ENCODE measurements at regions not wholly inside any gene's neighbourhood (a gene's known extent, or its start where the extent isn't known, plus 50 kb on each side); places are given as distances from the start of the nearest gene placed in this dataset.
A peak's percentile ranks its signal among the peaks of the same experiment; 100 is the strongest.

DNA sequence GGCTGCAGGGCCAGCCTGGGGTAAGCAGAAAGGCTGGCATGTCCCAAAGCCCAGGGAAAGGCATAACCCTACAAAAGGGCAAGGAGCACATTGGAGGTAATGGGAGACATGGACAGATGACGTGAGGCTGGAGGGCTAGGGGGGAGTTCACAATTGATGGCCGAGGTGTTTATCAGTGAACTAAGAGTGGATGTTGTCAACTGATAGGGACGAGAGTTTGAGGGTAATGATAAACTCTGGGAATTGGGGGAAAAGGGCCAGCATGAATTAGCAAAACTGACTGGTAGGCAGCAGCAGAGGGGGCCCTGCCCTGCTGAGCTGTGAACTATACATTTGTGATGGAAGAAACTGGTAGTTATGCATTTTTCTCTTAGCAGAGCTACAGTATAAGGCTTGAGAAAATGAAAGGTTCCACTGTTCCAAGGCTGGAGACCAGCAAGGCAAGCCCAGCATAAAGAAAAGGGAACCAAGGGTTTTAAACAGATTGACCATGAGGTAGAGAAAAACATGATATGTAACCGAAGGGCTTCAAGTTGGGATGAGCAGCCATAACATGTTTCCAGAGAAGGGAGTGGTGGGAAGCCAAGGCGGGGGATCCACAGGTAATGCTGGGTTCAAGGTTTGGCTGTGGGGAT lies 98.1 kb upstream of the MLN start:
- Histone ChIP-seq H3K36me3 (ENCODE audit: control insufficient read depth in 3 of 3, insufficient read depth in 2 of 3, low read depth in 1 of 3, low read length in 3 of 3) (no peaks in the 10 kb centered on the region), H3K27me3 (ENCODE audit: control insufficient read depth in 3 of 3, insufficient read depth in 3 of 3, low read length in 3 of 3) (no peaks in the 10 kb centered on the region), H3K9me3 (ENCODE audit: control insufficient read depth in 2 of 2, insufficient read depth in 1 of 2, low read depth in 1 of 2, low read length in 1 of 2) (no peaks in the 10 kb centered on the region), H3K27ac (ENCODE audit: low read depth in 1 of 3, low read length in 2 of 3) (no peak overlapping the region), H3K4me3 (ENCODE audit: low read depth in 1 of 3, low read length in 3 of 3) (no peak overlapping the region), H3K4me1 (ENCODE audit: control insufficient read depth in 3 of 3, insufficient read depth in 2 of 3, low read depth in 1 of 3, low read length in 2 of 3) (peaks cover 0 to 28% (median 5%) of the 10 kb centered on the region in 3 donors)
- whole genome bisulfite sequencing, 3 donors, result 85 to 91% (median 88%) methylated on average over 5 of the region's 5 CpGs
- no peak for FAIRE-seq
- DNase-seq, result no peak

DNA sequence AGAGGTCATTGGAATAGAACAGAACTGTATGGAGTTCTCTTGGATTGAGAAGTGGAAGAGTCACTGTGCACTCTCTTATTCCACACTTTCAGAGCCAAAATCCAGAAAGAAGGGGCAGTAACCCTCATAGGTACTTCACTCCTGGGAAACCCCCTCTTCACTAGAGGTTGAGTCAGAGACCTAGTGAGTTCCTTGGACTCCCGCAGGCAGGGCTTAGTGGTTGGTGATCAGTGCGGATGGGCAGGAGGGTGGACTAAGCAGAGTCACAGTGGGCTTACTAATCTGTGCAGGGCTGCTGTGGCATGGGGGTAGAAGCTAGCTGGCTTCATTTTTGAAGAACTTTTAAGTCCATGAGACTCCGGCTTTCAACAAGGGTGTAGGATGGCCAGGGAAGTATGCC lies 95.0 kb upstream of the MLN start:
- Histone ChIP-seq H3K4me3 (ENCODE audit: low read depth in 1 of 3, low read length in 3 of 3) (no peak overlapping the region), H3K27ac (ENCODE audit: low read depth in 1 of 3, low read length in 2 of 3) (no peak overlapping the region), H3K4me1 (ENCODE audit: control insufficient read depth in 3 of 3, insufficient read depth in 2 of 3, low read depth in 1 of 3, low read length in 2 of 3) (peaks cover 0 to 12% (median 0%) of the 10 kb centered on the region in 3 donors), H3K27me3 (ENCODE audit: control insufficient read depth in 3 of 3, insufficient read depth in 3 of 3, low read length in 3 of 3) (no peaks in the 10 kb centered on the region), H3K9me3 (ENCODE audit: control insufficient read depth in 2 of 2, insufficient read depth in 1 of 2, low read depth in 1 of 2, low read length in 1 of 2) (no peaks in the 10 kb centered on the region), H3K36me3 (ENCODE audit: control insufficient read depth in 3 of 3, insufficient read depth in 2 of 3, low read depth in 1 of 3, low read length in 3 of 3) (no peaks in the 10 kb centered on the region)
- FAIRE-seq (no peak), DNase-seq (no peak)
- WGBS, 3 donors, result 58 to 67% (median 63%) methylated on average over 3 of the region's 3 CpGs

- FAIRE-seq (no peak), DNase-seq (peak in 1 of 2 donors; percentile 22)
- WGBS, 3 donors, result 49 to 63% (median 55%) methylated on average over 2 of the region's 2 CpGs
These were observed 93.5 kb upstream of the MLN start for GRCh38 chr6:33897189-33897780.

DNA sequence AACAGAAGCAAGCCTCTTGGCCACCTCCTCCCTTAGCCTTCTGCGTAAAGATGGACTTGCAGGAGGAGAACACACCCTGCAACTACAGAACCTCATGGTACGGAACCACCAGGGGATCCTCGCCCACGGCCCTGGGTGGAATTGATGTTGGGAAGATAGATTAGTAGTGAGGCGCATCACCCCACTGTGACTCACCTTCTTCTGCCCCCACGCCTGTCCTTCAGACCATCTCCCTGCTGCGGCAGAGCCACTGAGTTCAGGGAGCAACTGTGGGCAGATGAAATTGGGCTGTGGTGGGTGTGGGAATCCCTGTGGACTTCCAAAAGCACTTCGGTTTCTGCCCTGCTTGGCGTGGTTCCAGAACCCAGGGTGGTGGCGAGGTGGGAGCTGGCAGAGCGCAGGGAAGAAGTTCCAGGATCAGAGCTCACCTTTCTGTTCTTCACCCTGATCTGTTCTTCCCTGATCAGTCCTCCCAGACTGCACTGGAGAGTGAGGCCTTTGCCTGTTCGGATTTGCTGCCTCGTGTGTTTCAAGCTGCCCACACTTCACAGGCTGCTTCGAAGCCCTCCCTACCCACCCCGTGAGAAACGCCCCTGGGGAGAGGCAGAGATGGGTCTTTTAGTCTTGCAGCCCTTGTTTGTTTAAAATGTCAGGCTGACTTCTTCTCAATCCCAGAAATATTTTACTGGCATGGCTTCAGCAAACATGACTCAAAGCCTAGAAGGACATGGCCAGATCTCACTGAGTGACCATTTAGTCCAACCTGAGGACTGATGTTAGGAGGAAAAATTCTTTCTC lies 92.8 kb upstream of the MLN start:
- FAIRE-seq, result no peak
- no peaks in the 10 kb centered on the region for H3K36me3 ChIP-seq (ENCODE audit: control insufficient read depth in 3 of 3, insufficient read depth in 2 of 3, low read depth in 1 of 3, low read length in 3 of 3)
- 63 to 71% (median 69%) methylated on average over 16 of the region's 16 CpGs for WGBS, 3 donors

More at GRCh38 chr6:33897189-33897780, 93.5 kb upstream of the MLN start:
- Histone ChIP-seq H3K4me1 (ENCODE audit: control insufficient read depth in 3 of 3, insufficient read depth in 2 of 3, low read depth in 1 of 3, low read length in 2 of 3) (peaks cover 0 to 11% (median 0%) of the 10 kb centered on the region in 3 donors), H3K36me3 (ENCODE audit: control insufficient read depth in 3 of 3, insufficient read depth in 2 of 3, low read depth in 1 of 3, low read length in 3 of 3) (no peaks in the 10 kb centered on the region), H3K27ac (ENCODE audit: low read depth in 1 of 3, low read length in 2 of 3) (peak overlapping the region in 1 of 3 donors; percentile 20), H3K27me3 (ENCODE audit: control insufficient read depth in 3 of 3, insufficient read depth in 3 of 3, low read length in 3 of 3) (peaks cover 0 to 1% (median 0%) of the 10 kb centered on the region in 3 donors), H3K9me3 (ENCODE audit: control insufficient read depth in 2 of 2, insufficient read depth in 1 of 2, low read depth in 1 of 2, low read length in 1 of 2) (no peaks in the 10 kb centered on the region), H3K4me3 (ENCODE audit: low read depth in 1 of 3, low read length in 3 of 3) (no peak overlapping the region)

GRCh38 chr6:33895988-33896387 lies 92.2 kb upstream of the MLN start:
- FAIRE-seq, result no peak
- no peak overlapping the region for H3K27ac ChIP-seq (ENCODE audit: low read depth in 1 of 3, low read length in 2 of 3)
- WGBS, 3 donors, result 85 to 95% (median 91%) methylated on average over 2 of the region's 2 CpGs
- H3K9me3 ChIP-seq (ENCODE audit: control insufficient read depth in 2 of 2, insufficient read depth in 1 of 2, low read depth in 1 of 2, low read length in 1 of 2), result no peaks in the 10 kb centered on the region
- no peaks in the 10 kb centered on the region for H3K36me3 ChIP-seq (ENCODE audit: control insufficient read depth in 3 of 3, insufficient read depth in 2 of 3, low read depth in 1 of 3, low read length in 3 of 3)
- peaks cover 0 to 2% (median 0%) of the 10 kb centered on the region in 3 donors for H3K27me3 ChIP-seq (ENCODE audit: control insufficient read depth in 3 of 3, insufficient read depth in 3 of 3, low read length in 3 of 3)
- no peak for DNase-seq
- H3K4me3 ChIP-seq (ENCODE audit: low read depth in 1 of 3, low read length in 3 of 3), result no peak overlapping the region
- peaks cover 0 to 13% (median 0%) of the 10 kb centered on the region in 3 donors for H3K4me1 ChIP-seq (ENCODE audit: control insufficient read depth in 3 of 3, insufficient read depth in 2 of 3, low read depth in 1 of 3, low read length in 2 of 3)

More for the DNA sequence above, 92.8 kb upstream of the MLN start:
- peaks cover 0 to 2% (median 0%) of the 10 kb centered on the region in 3 donors for H3K27me3 ChIP-seq (ENCODE audit: control insufficient read depth in 3 of 3, insufficient read depth in 3 of 3, low read length in 3 of 3)
- no peak for DNase-seq
- no peaks in the 10 kb centered on the region for H3K9me3 ChIP-seq (ENCODE audit: control insufficient read depth in 2 of 2, insufficient read depth in 1 of 2, low read depth in 1 of 2, low read length in 1 of 2)
- peaks cover 0 to 13% (median 0%) of the 10 kb centered on the region in 3 donors for H3K4me1 ChIP-seq (ENCODE audit: control insufficient read depth in 3 of 3, insufficient read depth in 2 of 3, low read depth in 1 of 3, low read length in 2 of 3)
- H3K27ac ChIP-seq (ENCODE audit: low read depth in 1 of 3, low read length in 2 of 3), result no peak overlapping the region
- no peak overlapping the region for H3K4me3 ChIP-seq (ENCODE audit: low read depth in 1 of 3, low read length in 3 of 3)

DNA sequence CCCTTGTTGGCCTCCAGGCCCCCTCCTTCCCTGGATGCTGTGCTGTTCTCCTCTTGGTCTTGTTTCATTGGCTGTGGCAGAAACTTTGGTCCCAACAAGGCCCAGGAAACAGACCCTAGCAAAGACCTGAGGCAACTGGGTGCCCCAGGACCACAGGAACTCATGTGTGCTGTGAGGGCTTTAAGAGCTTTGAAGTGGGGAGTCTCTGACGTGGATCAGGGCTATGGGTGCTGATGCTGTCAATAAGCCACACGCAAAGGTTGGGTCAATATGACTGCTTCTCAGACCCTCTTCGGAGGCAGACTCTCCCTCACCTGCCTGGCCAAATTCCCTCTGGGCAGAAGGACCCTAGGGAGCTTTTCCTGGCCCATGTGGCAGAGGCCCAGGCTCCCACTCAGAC lies 91.5 kb upstream of the MLN start:
- H3K36me3 ChIP-seq (ENCODE audit: control insufficient read depth in 3 of 3, insufficient read depth in 2 of 3, low read depth in 1 of 3, low read length in 3 of 3), result no peaks in the 10 kb centered on the region
- H3K27ac ChIP-seq (ENCODE audit: low read depth in 1 of 3, low read length in 2 of 3), result no peak overlapping the region
- H3K4me3 ChIP-seq (ENCODE audit: low read depth in 1 of 3, low read length in 3 of 3), result no peak overlapping the region
- H3K27me3 ChIP-seq (ENCODE audit: control insufficient read depth in 3 of 3, insufficient read depth in 3 of 3, low read length in 3 of 3), result peaks cover 0 to 2% (median 0%) of the 10 kb centered on the region in 3 donors
- H3K9me3 ChIP-seq (ENCODE audit: control insufficient read depth in 2 of 2, insufficient read depth in 1 of 2, low read depth in 1 of 2, low read length in 1 of 2), result no peaks in the 10 kb centered on the region
- peaks cover 0 to 13% (median 0%) of the 10 kb centered on the region in 3 donors for H3K4me1 ChIP-seq (ENCODE audit: control insufficient read depth in 3 of 3, insufficient read depth in 2 of 3, low read depth in 1 of 3, low read length in 2 of 3)
- WGBS, 3 donors, result 76 to 87% (median 81%) methylated on average over 3 of the region's 3 CpGs
- DNase-seq, result no peak
- no peak for FAIRE-seq

- Histone ChIP-seq H3K36me3 (ENCODE audit: control insufficient read depth in 3 of 3, insufficient read depth in 2 of 3, low read depth in 1 of 3, low read length in 3 of 3) (no peaks in the 10 kb centered on the region), H3K27ac (ENCODE audit: low read depth in 1 of 3, low read length in 2 of 3) (no peak overlapping the region), H3K27me3 (ENCODE audit: control insufficient read depth in 3 of 3, insufficient read depth in 3 of 3, low read length in 3 of 3) (peaks cover 0 to 2% (median 0%) of the 10 kb centered on the region in 3 donors), H3K4me3 (ENCODE audit: low read depth in 1 of 3, low read length in 3 of 3) (no peak overlapping the region), H3K4me1 (ENCODE audit: control insufficient read depth in 3 of 3, insufficient read depth in 2 of 3, low read depth in 1 of 3, low read length in 2 of 3) (peaks cover 0 to 13% (median 0%) of the 10 kb centered on the region in 3 donors), H3K9me3 (ENCODE audit: control insufficient read depth in 2 of 2, insufficient read depth in 1 of 2, low read depth in 1 of 2, low read length in 1 of 2) (no peaks in the 10 kb centered on the region)
- WGBS, 3 donors, result 76 to 89% (median 88%) methylated on average over 2 of the region's 2 CpGs
- FAIRE-seq (no peak), DNase-seq (no peak)
These were observed 90.6 kb upstream of the MLN start for GRCh38 chr6:33894438-33894837.

DNA sequence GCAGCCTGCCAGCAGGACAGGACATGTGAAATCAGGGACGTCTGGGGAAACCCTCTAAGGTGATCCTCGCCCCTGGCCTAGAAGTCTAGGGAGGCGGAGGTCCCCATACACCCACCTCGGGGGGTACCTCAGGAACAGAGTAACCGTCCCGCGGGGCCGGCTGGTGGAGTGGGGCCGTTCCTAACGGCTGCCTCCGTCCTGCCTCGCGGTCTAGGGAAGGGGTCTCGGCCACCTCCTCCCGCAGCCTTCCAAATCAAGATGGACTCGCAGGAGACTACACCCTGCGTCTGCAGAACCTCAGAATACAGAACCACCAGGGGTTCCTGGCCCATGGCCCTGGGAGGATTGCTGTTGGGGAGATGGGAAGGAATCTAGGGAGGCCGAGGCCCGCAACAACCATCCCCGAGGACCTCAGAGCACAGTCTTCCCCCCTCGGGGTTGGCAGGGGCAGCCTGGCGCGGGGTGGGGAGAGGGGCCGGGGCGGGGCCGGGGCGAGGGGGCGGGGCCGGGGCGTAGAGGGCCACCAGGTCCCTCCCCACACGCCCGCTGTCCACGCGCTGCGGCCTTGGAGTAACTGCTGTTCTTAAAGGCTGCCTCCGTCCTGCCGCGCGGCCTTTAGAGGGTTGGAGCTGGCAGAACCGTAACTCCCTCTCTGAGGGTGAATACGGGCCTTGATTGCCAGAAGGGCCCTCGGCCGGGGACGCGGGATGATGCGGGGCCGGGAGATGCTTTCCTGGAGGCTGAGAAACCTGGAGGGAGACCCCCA lies 89.0 kb upstream of the MLN start:
- Histone ChIP-seq H3K4me3 (ENCODE audit: low read depth in 1 of 3, low read length in 3 of 3) (no peak overlapping the region), H3K27me3 (ENCODE audit: control insufficient read depth in 3 of 3, insufficient read depth in 3 of 3, low read length in 3 of 3) (peaks cover 0 to 2% (median 0%) of the 10 kb centered on the region in 3 donors), H3K4me1 (ENCODE audit: control insufficient read depth in 3 of 3, insufficient read depth in 2 of 3, low read depth in 1 of 3, low read length in 2 of 3) (peaks cover 0 to 13% (median 0%) of the 10 kb centered on the region in 3 donors), H3K36me3 (ENCODE audit: control insufficient read depth in 3 of 3, insufficient read depth in 2 of 3, low read depth in 1 of 3, low read length in 3 of 3) (no peaks in the 10 kb centered on the region), H3K9me3 (ENCODE audit: control insufficient read depth in 2 of 2, insufficient read depth in 1 of 2, low read depth in 1 of 2, low read length in 1 of 2) (no peaks in the 10 kb centered on the region), H3K27ac (ENCODE audit: low read depth in 1 of 3, low read length in 2 of 3) (no peak overlapping the region)
- FAIRE-seq (no peak), DNase-seq (no peak)
- WGBS, 3 donors, result 93 to 95% (median 94%) methylated on average over 34 to 47 of the region's 47 CpGs
